ENCODE measurements at regions not wholly inside any gene's neighbourhood (a gene's known extent, or its start where the extent isn't known, plus 50 kb on each side); places are given as distances from the start of the nearest gene placed in this dataset.

- no peak for DNase-seq (ENCODE audit: low spot score)
These were observed 88.4 kb upstream of the CLNK start for GRCh38 chr4:10773010-10773409.

GRCh38 chr4:10765386-10765785 lies 80.8 kb upstream of the CLNK start:
- no peak for DNase-seq (ENCODE audit: low spot score)
- no peak for TF ChIP-seq CTCF (IDR thresholded peaks at IDR 0.05; ENCODE audit: extremely low read depth, missing control alignments)

More at GRCh38 chr4:10773010-10773409, 88.4 kb upstream of the CLNK start:
- TF ChIP-seq CTCF (IDR thresholded peaks at IDR 0.05; ENCODE audit: extremely low read depth, missing control alignments) = no peak

- TF ChIP-seq CTCF (IDR thresholded peaks at IDR 0.05; ENCODE audit: extremely low read depth, missing control alignments) = no peak
- no peak for DNase-seq (ENCODE audit: low spot score)
These were observed 78.0 kb upstream of the CLNK start for GRCh38 chr4:10762561-10762960.

GRCh38 chr4:10761903-10762302 lies 77.3 kb upstream of the CLNK start:
- no peak for DNase-seq (ENCODE audit: low spot score)
- no peak for TF ChIP-seq CTCF (IDR thresholded peaks at IDR 0.05; ENCODE audit: extremely low read depth, missing control alignments)

GRCh38 chr4:10760086-10760485 lies 75.5 kb upstream of the CLNK start:
- TF ChIP-seq CTCF (IDR thresholded peaks at IDR 0.05; ENCODE audit: extremely low read depth, missing control alignments) = no peak
- no peak for DNase-seq (ENCODE audit: low spot score)

GRCh38 chr4:10758906-10759305 lies 74.3 kb upstream of the CLNK start:
- no peak for TF ChIP-seq CTCF (IDR thresholded peaks at IDR 0.05; ENCODE audit: extremely low read depth, missing control alignments)
- no peak for DNase-seq (ENCODE audit: low spot score)

GRCh38 chr4:10753856-10754402 lies 69.4 kb upstream of the CLNK start:
- TF ChIP-seq CTCF (IDR thresholded peaks at IDR 0.05; ENCODE audit: extremely low read depth, missing control alignments) = no peak

More at GRCh38 chr4:10753856-10754402, 69.4 kb upstream of the CLNK start:
- no peak for DNase-seq (ENCODE audit: low spot score)
